HG03066 (cell line): ENCODE measurements at regions not wholly inside any gene's neighbourhood (a gene's known extent, or its start where the extent isn't known, plus 50 kb on each side); places are given as distances from the start of the nearest gene placed in this dataset.

ENCODE experiments used
- ATAC-seq: cut with Tn5 transposase; IDR thresholded peaks from one replicate; pipeline ENCODE4 v1.9.1; 2021; ENCODE audit warnings: low read depth; ENCODE audit not compliant: unreplicated experiment

DNA sequence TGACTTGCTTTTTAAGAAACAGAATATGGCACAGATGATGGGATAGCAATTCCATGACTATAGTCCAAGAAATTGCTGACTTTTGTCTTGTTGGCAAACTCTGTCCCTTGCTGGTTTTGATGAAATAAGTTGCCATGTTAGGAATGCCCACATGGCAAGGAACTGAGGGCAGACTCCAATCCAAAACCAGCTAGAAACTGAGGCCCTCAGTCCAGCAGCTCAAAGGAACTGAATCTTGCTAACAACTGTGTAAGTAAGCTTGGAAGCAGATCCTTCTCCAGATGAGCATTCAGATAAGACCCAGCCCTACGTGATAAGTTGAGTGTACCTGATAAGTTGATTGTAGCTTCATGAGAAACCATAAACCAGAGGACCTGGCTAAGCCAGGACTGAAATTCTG is 64.3 kb upstream of the BMPER start:
- ATAC-seq = no peak

DNA sequence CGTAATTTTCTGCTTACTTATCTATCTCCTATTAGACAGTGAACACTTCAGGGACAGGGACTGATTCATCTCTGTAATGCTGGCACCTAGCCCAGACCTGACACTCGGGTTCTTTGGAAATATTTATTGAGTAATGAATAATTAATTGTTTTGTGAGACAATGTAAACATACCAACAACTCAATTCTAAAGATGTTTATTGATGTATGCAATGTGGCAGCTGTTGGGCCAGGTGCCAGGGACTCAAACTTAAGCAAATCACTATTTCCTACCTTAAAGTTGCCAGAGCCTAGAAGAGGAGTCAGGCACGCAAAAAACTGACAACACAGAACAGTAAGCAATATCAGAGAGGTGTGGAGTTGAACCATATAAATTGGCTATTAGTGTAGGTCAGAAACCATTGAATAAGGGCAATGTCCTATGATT is 63.6 kb upstream of the BMPER start:
- ATAC-seq = no peak

DNA sequence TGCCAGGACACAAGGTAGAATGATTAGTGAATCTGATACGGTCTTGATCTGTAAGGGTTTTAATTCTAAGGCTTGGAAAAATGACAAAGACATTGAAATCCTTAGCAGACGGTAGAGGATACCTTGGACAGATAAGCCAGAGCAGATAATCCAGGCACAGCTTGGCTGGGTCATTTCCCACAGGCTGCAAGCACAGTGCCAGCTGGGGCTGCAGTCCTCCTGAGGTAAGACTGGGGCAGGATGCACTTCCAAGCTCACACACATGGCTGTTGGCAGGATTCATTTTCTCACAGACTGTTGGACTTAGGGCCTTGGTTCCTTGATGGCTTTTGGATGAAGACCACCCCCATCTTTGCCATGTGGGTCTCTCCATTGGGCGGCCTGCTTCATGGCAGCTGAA is 63.2 kb upstream of the BMPER start:
- ATAC-seq = no peak

DNA sequence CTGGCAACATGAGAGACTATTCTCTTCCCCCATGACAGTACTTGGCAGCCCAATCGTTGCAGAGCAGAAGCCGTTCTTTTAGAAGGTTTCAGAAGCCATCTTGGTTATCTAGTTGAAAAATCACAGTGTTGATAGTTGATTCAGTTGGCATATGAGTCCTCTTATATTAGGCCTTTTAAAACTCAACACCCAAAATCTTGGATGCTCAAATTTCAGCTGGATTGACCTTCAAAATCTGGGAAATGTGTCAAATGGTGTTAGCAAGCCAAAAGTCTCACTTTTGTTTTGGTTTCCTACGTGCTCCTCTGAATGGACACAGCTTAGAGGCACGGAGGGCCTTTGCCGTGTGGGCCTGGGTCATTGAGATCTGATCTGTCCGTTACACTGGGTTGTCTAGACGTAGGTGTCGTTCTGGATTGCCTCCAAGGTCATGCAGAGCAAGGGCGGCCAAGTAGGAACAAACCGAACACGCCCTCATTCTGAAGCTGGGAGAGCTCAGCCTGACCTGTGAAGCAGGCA is 59.3 kb upstream of the BMPER start:
- ATAC-seq = no peak

DNA sequence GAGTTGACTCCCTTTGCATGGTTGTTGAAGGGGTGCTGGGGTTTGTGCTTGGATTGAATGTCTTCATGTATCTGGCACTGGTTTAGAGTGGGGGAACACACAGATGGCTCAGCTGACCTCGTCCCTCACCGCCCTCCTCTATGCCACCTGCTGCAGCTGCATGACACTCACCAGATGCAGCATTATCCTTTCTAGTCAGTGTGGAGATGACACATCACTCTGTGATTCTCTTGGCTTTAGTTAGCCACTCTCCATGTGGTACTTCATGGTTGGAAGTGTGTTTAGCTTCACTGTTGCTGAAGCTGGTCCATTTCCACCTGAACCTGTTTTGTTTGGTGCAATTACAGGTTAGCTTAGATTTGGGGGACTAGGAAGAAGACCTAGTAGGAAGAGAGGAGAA is 56.3 kb upstream of the BMPER start:
- ATAC-seq = no peak

DNA sequence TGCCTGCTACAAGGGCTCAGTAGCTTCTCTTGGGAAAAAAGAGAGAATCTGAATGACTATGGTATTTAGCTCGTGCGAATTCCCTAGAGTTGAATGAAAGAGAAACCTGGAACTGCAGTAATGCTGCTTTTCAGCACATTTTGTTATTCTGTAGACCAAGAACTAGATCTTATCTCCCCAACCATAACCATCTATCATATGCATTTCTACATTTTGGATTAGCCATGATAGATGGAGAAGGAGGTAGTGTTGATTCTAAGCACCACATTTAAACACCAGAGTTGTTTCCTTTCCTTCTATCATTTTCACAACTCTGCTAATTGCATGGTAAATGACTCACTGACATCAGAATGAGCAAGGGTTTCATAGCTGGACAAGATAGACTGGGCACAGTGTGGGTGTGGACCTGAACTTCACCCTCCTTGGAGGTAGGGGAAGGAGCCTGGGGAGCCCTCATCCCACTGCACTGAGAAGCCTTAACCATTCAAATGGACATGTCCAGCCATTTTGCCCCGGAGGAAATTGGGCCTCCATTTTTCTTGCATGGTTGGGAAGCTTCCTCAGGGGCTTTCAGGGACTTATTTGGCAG is 55.3 kb upstream of the BMPER start:
- no peak for ATAC-seq

DNA sequence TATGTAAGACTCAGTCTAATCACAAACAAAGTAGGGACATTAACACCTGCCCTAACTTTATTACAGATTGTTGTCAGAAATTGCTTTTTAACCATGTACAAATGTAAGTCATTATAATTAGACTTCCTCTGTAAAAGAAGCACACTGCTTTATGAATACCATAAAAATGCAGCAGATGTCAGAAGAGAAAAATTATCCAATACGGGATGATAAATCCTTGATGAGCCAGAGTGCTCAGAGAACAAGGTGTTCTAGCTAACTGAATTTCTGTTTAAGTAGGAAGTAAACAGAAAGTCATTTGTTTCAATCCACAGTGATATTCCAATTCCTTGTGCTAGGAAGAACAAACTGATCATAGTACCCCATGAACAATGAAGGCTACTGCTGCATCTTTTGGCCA is 54.6 kb upstream of the BMPER start:
- no peak for ATAC-seq

DNA sequence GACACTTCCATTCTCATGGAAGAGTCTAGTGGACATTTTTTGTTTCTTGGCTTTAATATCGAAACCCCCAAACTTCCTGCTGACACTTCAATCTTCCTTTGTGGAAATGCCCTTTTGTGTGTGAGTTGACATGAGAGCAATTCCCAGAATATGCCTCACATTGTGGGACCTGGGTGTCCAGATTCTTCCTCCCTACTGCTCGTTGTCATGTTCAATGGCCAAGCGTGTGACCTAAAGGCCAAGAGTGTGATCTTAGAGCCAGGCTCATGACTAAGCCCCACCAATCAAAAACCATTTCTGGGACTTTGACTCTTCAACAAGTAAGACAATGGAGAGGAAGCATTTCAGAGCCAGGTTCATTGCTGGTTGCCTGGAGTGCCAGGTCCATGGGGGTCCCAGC is 52.5 kb upstream of the BMPER start:
- no peak for ATAC-seq

DNA sequence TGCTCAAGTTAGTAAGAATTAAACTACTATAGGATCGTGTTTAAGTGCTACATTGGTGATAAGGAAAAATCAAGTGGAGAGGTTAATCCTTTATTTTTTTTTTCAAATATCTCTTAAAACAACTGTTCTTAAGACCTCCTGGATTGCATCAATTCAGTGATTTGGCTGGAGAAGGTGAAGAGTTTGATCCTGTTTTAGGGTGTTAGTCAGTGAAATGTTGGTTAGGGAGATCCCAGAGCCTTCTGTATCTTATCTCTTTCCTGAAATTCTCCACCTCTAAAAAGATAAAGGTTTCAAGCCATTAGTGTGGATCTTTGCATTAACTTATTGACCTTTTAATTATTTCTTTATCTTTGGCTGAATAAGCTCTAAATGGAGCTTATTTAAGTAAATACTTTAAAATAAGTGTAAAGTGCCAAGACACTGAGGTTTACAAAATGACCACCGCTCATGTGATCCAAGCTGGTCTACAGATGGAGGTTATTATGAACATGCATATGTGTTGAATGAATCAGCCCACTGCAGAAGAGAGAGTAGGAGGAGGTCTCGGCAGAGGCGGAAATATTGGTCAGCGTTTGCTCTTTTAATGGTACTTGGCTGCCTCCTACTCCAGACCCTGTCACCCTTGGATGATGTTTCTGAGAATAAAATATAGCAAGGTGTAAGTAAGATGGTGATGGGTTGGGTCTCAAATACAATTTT is 51.8 kb upstream of the BMPER start:
- ATAC-seq = no peak

DNA sequence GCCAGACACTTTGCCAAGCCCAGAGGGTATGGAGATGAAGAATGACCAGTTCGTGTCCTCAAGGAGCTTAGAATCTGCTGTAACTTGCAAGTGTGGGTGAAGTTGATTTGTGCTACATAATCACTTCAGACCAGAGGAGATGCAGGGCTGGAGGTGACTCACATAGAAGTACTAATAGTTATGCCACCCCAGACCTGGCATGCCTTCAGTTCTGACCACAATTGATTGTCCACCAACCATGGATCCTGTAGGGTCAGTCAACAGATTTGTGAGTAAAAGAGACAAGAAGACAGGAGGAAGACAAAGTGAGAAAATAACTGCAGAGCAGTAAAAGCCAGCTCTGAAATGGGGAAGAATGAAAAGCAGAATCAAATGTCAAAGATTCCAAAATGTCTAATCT is 51.2 kb upstream of the BMPER start:
- ATAC-seq = no peak

DNA sequence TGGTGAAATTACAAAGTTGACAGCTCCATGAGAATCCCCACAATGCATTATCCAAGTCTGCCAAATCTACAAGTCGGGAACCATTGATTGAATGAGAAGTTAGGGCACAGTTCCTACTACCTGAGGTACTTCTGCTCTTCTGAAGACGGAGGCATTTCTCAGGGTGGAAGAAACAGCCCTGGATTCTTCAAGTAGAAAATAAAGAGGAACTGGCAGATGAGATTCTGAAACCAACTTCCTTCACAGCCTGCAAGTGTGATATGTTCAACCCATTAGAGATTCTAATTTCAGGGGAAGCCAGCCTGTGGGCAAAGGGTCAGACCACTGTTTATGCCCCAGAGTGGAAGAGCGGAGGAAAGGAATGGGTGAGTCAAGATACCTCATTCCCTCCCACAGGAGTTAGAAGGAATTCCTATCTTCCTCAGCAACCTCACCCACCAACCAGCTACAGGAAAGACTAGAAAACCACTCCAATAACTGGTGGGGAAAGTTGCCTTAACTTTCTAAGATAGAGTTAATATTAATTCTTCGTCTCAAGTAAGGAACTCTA is 50.5 kb upstream of the BMPER start:
- ATAC-seq = no peak
